Adrenal gland (tissue), 9 donors: ENCODE measurements at regions not wholly inside any gene's neighbourhood (a gene's known extent, or its start where the extent isn't known, plus 50 kb on each side); places are given as distances from the start of the nearest gene placed in this dataset.

Experiments used
- DNase-seq, 7 donors: peaks; one replicate each; pipeline ENCODE4 v3.0.0-alpha.2; 2019 to 2020
- H3K27ac ChIP-seq, 5 donors: fragments of 200-600 bp; sonication (generic) in 4 of 5; 1 replicate in 3 of 5; 2 replicates in 2 of 5; pipeline versions ENCODE4 v1.5.1 to v1.8.0; 2016 to 2020; ENCODE audit warnings: mild to moderate bottlenecking in 1 of 5
- H3K27me3 ChIP-seq: fragments of 200-600 bp; 2 replicates; pipeline ENCODE4 v1.8.0; 2021
- H3K36me3 ChIP-seq, 2 donors: fragments of 200-600 bp; replicated peaks in 1 of 2; 1 replicate in 1 of 2; 2 replicates in 1 of 2; pipeline versions ENCODE4 v1.5.1 to v1.8.0; 2018 to 2022
- H3K4me1 ChIP-seq, 2 donors: fragments of 200-600 bp; replicated peaks in 1 of 2; 1 replicate in 1 of 2; 2 replicates in 1 of 2; pipeline versions ENCODE4 v1.5.1 to v1.8.0; 2018 to 2021
- H3K4me3 ChIP-seq, 4 donors: fragments of 200-600 bp; sonication (generic) in 3 of 4; one replicate each; pipeline ENCODE4 v1.5.1; 2016 to 2018
- H3K9me3 ChIP-seq, 3 donors: fragments of 200-600 bp; sonication (generic) in 1 of 3; replicated peaks in 1 of 3; 1 replicate in 2 of 3; 2 replicates in 1 of 3; pipeline versions ENCODE4 v1.5.1 to v1.8.0; 2016 to 2021
- POLR2A ChIP-seq, 2 donors: fragments of 450-650 bp; IDR thresholded peaks; one replicate each; pipeline ENCODE4 v1.6.1; 2017; ENCODE audit warnings: antibody characterized with exemption in 2 of 2, mild to moderate bottlenecking in 2 of 2, moderate library complexity in 1 of 2
- WGBS, 4 donors: extraction: QIAGEN DNeasy Blood & Tissue Kit in 2 of 4; methylation state at CpG; one replicate each; pipeline versions ENCODE4 v1.1.5 to v1.1.7; 2013 to 2017; 5-methylcytosine and 5-hydroxymethylcytosine counted together
- intact Hi-C, 2 donors: fragments of 100-400 bp; cut with DNase I; formaldehyde crosslinking; loops; one replicate each; pipeline versions ENCODE4 v1.14.1 to v1.15.0; 2022 to 2023
- TF ChIP-seq, protein P1 (sequence below), 6 experiments: fragments of 450-650 bp in 4 of 6; fragments of 200-600 bp in 2 of 6; sonication (generic) in 1 of 6; IDR thresholded peaks; 1 replicate in 5 of 6; 2 replicates in 1 of 6; pipeline versions ENCODE4 v1.5.1 to v1.8.0; 2016 to 2021; ENCODE audit warnings: antibody characterized with exemption in 6 of 6, mild to moderate bottlenecking in 2 of 6, moderate library complexity in 1 of 6
- donor health status: healthy with polysubstance abuse.
- donor health status: Bipolar disorder and iron deficiency.
- donor health status: DM: yes; HTN: yes; CAD: no.
- donor health status: DM: no; HTN: no; CAD: no.
- donor health status: DM: no; HTN: no; CAD: no.

DNA sequence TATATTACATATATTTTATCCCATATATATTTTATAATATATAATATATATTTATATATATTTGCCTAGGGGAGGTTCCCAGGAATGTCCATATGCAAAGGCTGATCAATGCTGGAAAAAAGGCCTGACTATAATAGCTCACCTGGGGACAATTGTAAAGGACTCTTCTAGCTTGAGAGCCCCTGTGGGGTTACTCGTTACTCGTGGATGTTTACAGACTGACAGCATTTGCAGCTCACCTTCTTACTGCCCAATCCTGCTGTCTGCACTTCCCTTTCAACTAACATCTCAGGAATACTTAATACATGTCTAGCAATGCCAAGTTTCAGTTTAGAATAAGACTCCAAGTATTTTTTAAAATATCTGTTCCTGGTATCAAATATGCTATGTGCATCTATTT, 1365.4 kb upstream of the RAG2 start:
- intact Hi-C loops: no loop called here
- H3K9me3 ChIP-seq: no peaks in the 10 kb centered on the region
- H3K36me3 ChIP-seq: no peaks in the 10 kb centered on the region
- no peaks in the 10 kb centered on the region for H3K4me1 ChIP-seq
- no peak overlapping the region for H3K27ac ChIP-seq
- no peak for TF ChIP-seq POLR2A (IDR thresholded peaks at IDR 0.05)
- TF ChIP-seq, protein P1, sequence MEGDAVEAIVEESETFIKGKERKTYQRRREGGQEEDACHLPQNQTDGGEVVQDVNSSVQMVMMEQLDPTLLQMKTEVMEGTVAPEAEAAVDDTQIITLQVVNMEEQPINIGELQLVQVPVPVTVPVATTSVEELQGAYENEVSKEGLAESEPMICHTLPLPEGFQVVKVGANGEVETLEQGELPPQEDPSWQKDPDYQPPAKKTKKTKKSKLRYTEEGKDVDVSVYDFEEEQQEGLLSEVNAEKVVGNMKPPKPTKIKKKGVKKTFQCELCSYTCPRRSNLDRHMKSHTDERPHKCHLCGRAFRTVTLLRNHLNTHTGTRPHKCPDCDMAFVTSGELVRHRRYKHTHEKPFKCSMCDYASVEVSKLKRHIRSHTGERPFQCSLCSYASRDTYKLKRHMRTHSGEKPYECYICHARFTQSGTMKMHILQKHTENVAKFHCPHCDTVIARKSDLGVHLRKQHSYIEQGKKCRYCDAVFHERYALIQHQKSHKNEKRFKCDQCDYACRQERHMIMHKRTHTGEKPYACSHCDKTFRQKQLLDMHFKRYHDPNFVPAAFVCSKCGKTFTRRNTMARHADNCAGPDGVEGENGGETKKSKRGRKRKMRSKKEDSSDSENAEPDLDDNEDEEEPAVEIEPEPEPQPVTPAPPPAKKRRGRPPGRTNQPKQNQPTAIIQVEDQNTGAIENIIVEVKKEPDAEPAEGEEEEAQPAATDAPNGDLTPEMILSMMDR (IDR thresholded peaks at IDR 0.05): no peak
- no peak overlapping the region for H3K4me3 ChIP-seq
- no peak for DNase-seq
- WGBS, 4 donors: 68 to 83% (median 77%) methylated on average over 2 of the region's 2 CpGs
- H3K27me3 ChIP-seq: no peaks in the 10 kb centered on the region

DNA sequence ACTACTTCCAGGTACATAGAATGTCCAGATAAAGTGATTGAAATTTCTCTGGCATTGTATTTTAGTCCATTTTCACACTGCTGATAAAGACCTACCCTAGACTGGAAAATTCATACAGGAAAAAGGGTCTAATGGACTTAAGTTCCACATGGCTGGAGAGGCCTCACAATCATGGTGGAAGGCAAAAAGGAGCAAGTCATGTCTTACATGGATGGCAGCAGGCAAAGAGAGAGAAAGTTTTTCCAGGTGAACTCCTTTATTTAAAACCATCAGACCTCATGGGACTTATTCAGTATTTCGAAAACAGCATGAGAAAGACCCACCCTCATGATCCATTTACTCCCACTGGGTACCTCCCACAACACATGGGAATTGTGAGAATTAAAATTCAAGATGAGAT, 1359.7 kb upstream of the RAG2 start:
- H3K4me1 ChIP-seq: no peaks in the 10 kb centered on the region
- no peak overlapping the region for H3K27ac ChIP-seq
- no peaks in the 10 kb centered on the region for H3K27me3 ChIP-seq
- intact Hi-C loops: no loop called here
- H3K36me3 ChIP-seq: no peaks in the 10 kb centered on the region
- H3K4me3 ChIP-seq: no peak overlapping the region
- H3K9me3 ChIP-seq: no peaks in the 10 kb centered on the region
- no peak for TF ChIP-seq POLR2A (IDR thresholded peaks at IDR 0.05)
- TF ChIP-seq, protein P1 (IDR thresholded peaks at IDR 0.05): no peak
- WGBS, 4 donors: 50 to 65% (median 55%) methylated on average over 1 of the region's 1 CpG
- no peak for DNase-seq

DNA sequence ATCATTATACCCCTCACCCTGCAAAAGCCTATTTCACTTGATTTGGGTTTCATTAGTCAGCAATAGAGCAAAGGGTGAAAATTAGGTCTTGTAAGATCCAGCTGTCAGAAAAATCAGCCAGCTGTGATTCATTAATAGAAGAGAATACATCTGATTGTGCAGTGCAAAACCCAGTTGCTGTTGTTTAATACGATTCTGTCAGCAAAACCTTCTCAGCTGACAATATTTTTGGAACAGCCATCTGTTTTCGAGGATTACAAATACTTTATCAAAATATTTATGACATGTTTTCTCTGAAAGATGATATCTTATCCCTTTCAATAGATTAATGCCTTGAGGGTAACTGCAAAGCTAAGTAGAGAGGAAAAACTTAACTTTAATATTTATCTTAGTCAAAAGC, 1354.0 kb upstream of the RAG2 start:
- Histone ChIP-seq H3K27ac (no peak overlapping the region), H3K4me3 (no peak overlapping the region), H3K4me1 (no peaks in the 10 kb centered on the region), H3K36me3 (no peaks in the 10 kb centered on the region), H3K9me3 (no peaks in the 10 kb centered on the region), H3K27me3 (no peaks in the 10 kb centered on the region)
- DNase-seq: no peak
- intact Hi-C loops: no loop called here
- 18 to 30% (median 28%) methylated on average over 2 of the region's 2 CpGs for whole genome bisulfite sequencing, 4 donors
- no peak for TF ChIP-seq POLR2A (IDR thresholded peaks at IDR 0.05)
- TF ChIP-seq, protein P1 (IDR thresholded peaks at IDR 0.05): no peak

DNA sequence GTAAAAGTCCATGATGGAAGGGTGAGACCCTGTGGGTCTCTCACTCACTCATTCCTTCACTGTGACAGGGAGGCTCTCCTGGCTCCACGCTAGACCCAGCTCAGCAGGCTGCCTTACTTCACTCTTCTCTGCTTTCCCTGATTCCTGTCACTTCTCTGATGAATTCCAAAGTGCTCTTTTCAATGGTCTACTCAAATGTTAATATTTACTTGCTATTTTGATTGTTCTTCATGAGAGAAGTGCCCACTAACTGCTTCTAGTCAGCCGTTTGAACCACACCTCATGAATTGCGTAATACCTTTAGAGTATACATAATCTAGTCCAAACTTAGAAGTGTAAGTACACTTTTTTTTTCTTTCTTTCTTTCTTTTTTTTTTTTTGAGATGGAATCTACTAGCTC, 1350.2 kb upstream of the RAG2 start:
- Histone ChIP-seq H3K9me3 (peaks cover 0 to 11% (median 3%) of the 10 kb centered on the region in 3 donors), H3K36me3 (no peaks in the 10 kb centered on the region), H3K27ac (no peak overlapping the region), H3K4me1 (no peaks in the 10 kb centered on the region), H3K4me3 (no peak overlapping the region), H3K27me3 (no peaks in the 10 kb centered on the region)
- no peak for DNase-seq
- WGBS, 4 donors: 80 to 95% (median 85%) methylated on average over 3 of the region's 3 CpGs
- TF ChIP-seq, protein P1 (IDR thresholded peaks at IDR 0.05): no peak
- no peak for TF ChIP-seq POLR2A (IDR thresholded peaks at IDR 0.05)
- intact Hi-C loops: no loop called here
